SK-N-SH (cell line): ENCODE measurements at regions not wholly inside any gene's neighbourhood (a gene's known extent, or its start where the extent isn't known, plus 50 kb on each side); places are given as distances from the start of the nearest gene placed in this dataset.

Experiments
- CTCF ChIA-PET: fragments of 300-600, 350-600 bp; formaldehyde crosslinking; extraction: SDS; loops from one replicate; lab custom pipeline; 2021; lab: Yijun Ruan, JAX
- POLR2A ChIA-PET: fragments of 350-600 bp; sonication (Branson Sonifier 250); formaldehyde crosslinking; extraction: SDS; loops from one replicate; lab custom pipeline; 2020; ENCODE audit warnings: antibody characterized with exemption, inconsistent platforms; lab: Yijun Ruan, JAX
- DNase-seq: peaks from one replicate; pipeline ENCODE4 v3.0.0; 2012
- H2AFZ ChIP-seq: fragments of 200-600 bp; sonication (generic); 2 replicates; pipeline ENCODE4 v1.8.1; 2016; ENCODE audit warnings: antibody characterized with exemption, mild to moderate bottlenecking, low read depth
- H3F3A ChIP-seq: fragments of 200-600 bp; sonication (generic); replicated peaks from 2 replicates; pipeline ENCODE3; 2016; ENCODE audit warnings: antibody characterized with exemption, mild to moderate bottlenecking; ENCODE audit not compliant: insufficient read depth
- H3K27ac ChIP-seq, 2 experiments: fragments of 200-500 bp in 1 of 2; fragments of 200-600 bp in 1 of 2; sonication (Bioruptor generic) in 1 of 2; sonication (generic), shearing (Covaris generic) in 1 of 2; 2 replicates each; pipeline versions ENCODE4 v1.5.1 to v1.6.1; 2014 to 2016; ENCODE audit warnings: low read depth in 2 of 2, inconsistent platforms in 1 of 2, low read length in 1 of 2, mild to moderate bottlenecking in 1 of 2, mixed read lengths in 1 of 2
- H3K27me3 ChIP-seq: fragments of 200-600 bp; sonication (generic), shearing (Covaris generic); 2 replicates; pipeline ENCODE4 v1.6.1; 2016; ENCODE audit warnings: mixed run types; ENCODE audit not compliant: insufficient read depth
- H3K36me3 ChIP-seq, 2 experiments: fragments of 200-500 bp in 1 of 2; fragments of 200-600 bp in 1 of 2; sonication (Bioruptor generic) in 1 of 2; sonication (generic) in 1 of 2; replicated peaks in 1 of 2; 2 replicates each; pipeline versions ENCODE3 to v1.5.1; 2014 to 2016; ENCODE audit warnings: low read length in 1 of 2, mild to moderate bottlenecking in 1 of 2; ENCODE audit not compliant: insufficient read depth in 2 of 2, control insufficient read depth in 1 of 2
- H3K4me1 ChIP-seq, 2 experiments: fragments of 200-500 bp in 1 of 2; fragments of 200-600 bp in 1 of 2; sonication (Bioruptor generic) in 1 of 2; sonication (generic), shearing (Covaris generic) in 1 of 2; 2 replicates each; pipeline versions ENCODE4 v1.5.1 to v1.6.1; 2014 to 2016; ENCODE audit warnings: low read depth in 1 of 2, low read length in 1 of 2, mixed run types in 1 of 2; ENCODE audit not compliant: insufficient read depth in 2 of 2, control insufficient read depth in 1 of 2
- H3K4me2 ChIP-seq: fragments of 200-600 bp; sonication (generic), shearing (Covaris generic); 2 replicates; pipeline ENCODE4 v1.6.1; 2017; ENCODE audit warnings: mixed run types
- H3K4me3 ChIP-seq, 2 experiments: fragments of 200-500 bp in 1 of 2; fragments of 200-600 bp in 1 of 2; sonication (Bioruptor generic) in 1 of 2; sonication (generic), shearing (Covaris generic) in 1 of 2; 2 replicates each; pipeline versions ENCODE4 v1.5.1 to v1.8.1; 2014 to 2016; ENCODE audit warnings: low read depth in 2 of 2, inconsistent platforms in 1 of 2, low read length in 1 of 2, mild to moderate bottlenecking in 1 of 2, mixed read lengths in 1 of 2, moderate library complexity in 1 of 2
- H3K79me2 ChIP-seq: fragments of 200-600 bp; sonication (generic); 2 replicates; pipeline ENCODE4 v1.8.1; 2017; ENCODE audit warnings: mild to moderate bottlenecking; ENCODE audit not compliant: insufficient read depth
- H3K9ac ChIP-seq: fragments of 200-600 bp; sonication (generic); 2 replicates; pipeline ENCODE4 v1.6.1; 2017; ENCODE audit warnings: mixed run types
- H3K9me2 ChIP-seq: fragments of 200-600 bp; sonication (generic); 2 replicates; pipeline ENCODE4 v1.6.1; 2017; ENCODE audit warnings: mixed run types
- H3K9me3 ChIP-seq: fragments of 200-600 bp; sonication (generic); 2 replicates; pipeline ENCODE4 v1.6.1; 2017; ENCODE audit warnings: mixed run types, mild to moderate bottlenecking, moderate library complexity
- H4K20me1 ChIP-seq: fragments of 200-600 bp; sonication (generic); 2 replicates; pipeline ENCODE4 v1.6.1; 2017; ENCODE audit warnings: mild to moderate bottlenecking, mixed run types; ENCODE audit not compliant: insufficient read depth
- ELF1 ChIP-seq: IDR thresholded peaks from 2 replicates; pipeline ENCODE4 v1.4.0; 2012
- EZH2phosphoT487 ChIP-seq: fragments of 200-600 bp; sonication (generic); IDR thresholded peaks from 2 replicates; pipeline ENCODE4 v1.6.1; 2017; ENCODE audit warnings: low read depth, mixed run types, mild to moderate bottlenecking, antibody characterized with exemption, moderate library complexity, borderline replicate concordance
- GABPA ChIP-seq: IDR thresholded peaks from 2 replicates; pipeline ENCODE4 v1.4.0; 2012; ENCODE audit warnings: low read depth, mild to moderate bottlenecking
- JUND ChIP-seq: IDR thresholded peaks from 2 replicates; pipeline ENCODE4 v1.4.0; 2012
- MAX ChIP-seq: IDR thresholded peaks from 2 replicates; pipeline ENCODE4 v1.4.0; 2012; ENCODE audit warnings: low read depth
- MEF2A ChIP-seq: IDR thresholded peaks from 2 replicates; pipeline ENCODE4 v1.4.0; 2012; ENCODE audit warnings: low read depth, borderline replicate concordance
- NFIC ChIP-seq: IDR thresholded peaks from 2 replicates; pipeline ENCODE4 v1.4.0; 2012; ENCODE audit warnings: borderline replicate concordance
- PBX3 ChIP-seq: IDR thresholded peaks from 2 replicates; pipeline ENCODE4; 2012
- TCF12 ChIP-seq: IDR thresholded peaks from 2 replicates; pipeline ENCODE4 v1.4.0; 2012
- ZBTB33 ChIP-seq: IDR thresholded peaks from 2 replicates; pipeline ENCODE4 v1.4.0; 2012; ENCODE audit warnings: low read depth, borderline replicate concordance
- WGBS: methylation state at CpG from one replicate; pipeline ENCODE4 v1.1.6; 2017; ENCODE audit warnings: low lambda C conversion rate; 5-methylcytosine and 5-hydroxymethylcytosine counted together
- TF ChIP-seq, protein P1 (sequence below): IDR thresholded peaks from 2 replicates; pipeline ENCODE4 v1.6.1; 2012; ENCODE audit warnings: mild to moderate bottlenecking, low read depth, low read length, moderate library complexity
- TF ChIP-seq, protein P2 (sequence below): fragments of 150-350 bp; IDR thresholded peaks from 2 replicates; pipeline ENCODE4 v1.6.1; 2016; ENCODE audit warnings: mild to moderate bottlenecking, low read depth, low read length

DNA sequence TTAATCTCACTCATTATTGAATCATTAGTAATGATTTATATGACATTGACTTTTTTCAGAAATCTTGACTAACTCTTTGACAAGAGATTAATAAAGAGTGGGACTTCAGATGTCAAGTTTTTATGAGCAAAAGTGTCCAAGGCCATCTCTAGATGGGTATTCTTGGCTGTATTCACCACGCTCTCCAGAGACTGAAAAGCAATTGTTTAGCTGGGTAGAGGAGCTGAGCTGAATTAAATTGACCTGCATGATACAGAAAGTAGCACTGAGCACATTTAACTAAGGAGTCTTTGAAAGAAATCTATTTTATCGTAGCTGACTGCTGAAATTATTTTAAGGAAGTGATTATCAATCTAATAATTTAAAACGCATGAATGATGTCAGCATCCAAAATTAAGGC, 89.4 kb downstream of the LINC00237 start:
- no peaks in the 10 kb centered on the region for H3K9me3 ChIP-seq
- no peak overlapping the region for H3K27ac ChIP-seq
- H3K4me1 ChIP-seq = no peaks in the 10 kb centered on the region
- H3K79me2 ChIP-seq = no peaks in the 10 kb centered on the region
- WGBS = 3% methylated on average over 3 of the region's 3 CpGs
- H4K20me1 ChIP-seq = no peaks in the 10 kb centered on the region
- H3F3A ChIP-seq = no peaks in the 10 kb centered on the region
- no peaks in the 10 kb centered on the region for H3K36me3 ChIP-seq
- ChIA-PET POLR2A (no interaction called here), CTCF (interaction anchor here (1.2 to 1.5 kb wide), 2 partner anchors 11 to 180 kb away, joined by 3 read pairs; no protein-coding TSS in a partner anchor)
- H3K4me2 ChIP-seq = no peak overlapping the region
- no peak overlapping the region for H3K4me3 ChIP-seq
- H3K9me2 ChIP-seq = no peaks in the 10 kb centered on the region
- no peak overlapping the region for H2AFZ ChIP-seq
- TF ChIP-seq GABPA = no peak
- TF ChIP-seq ZBTB33 = no peak
- TF ChIP-seq TCF12 = no peak
- TF ChIP-seq PBX3 = no peak
- no peak for TF ChIP-seq NFIC
- TF ChIP-seq JUND = no peak
- TF ChIP-seq EZH2phosphoT487 = no peak
- TF ChIP-seq, all 33 proteins: peak for 0
- DNase-seq = no peak
- Histone ChIP-seq H3K9ac (no peak overlapping the region), H3K27me3 (peaks cover 19% of the 10 kb centered on the region; the same call in 1 of the 2 replicates)

GRCh38 chr20:21014528-21014927, 91.6 kb downstream of the LINC00237 start:
- WGBS = 0% methylated on average over 1 of the region's 1 CpG
- Histone ChIP-seq H3K27me3 (peaks cover 9% of the 10 kb centered on the region; the same call in 1 of the 2 replicates), H3K9me2 (no peaks in the 10 kb centered on the region), H3K9ac (no peak overlapping the region), H3K9me3 (no peaks in the 10 kb centered on the region), H2AFZ (no peak overlapping the region), H3K36me3 (no peaks in the 10 kb centered on the region), H3K27ac (no peak overlapping the region), H3K4me2 (no peak overlapping the region), H3K79me2 (no peaks in the 10 kb centered on the region), H3F3A (no peaks in the 10 kb centered on the region), H4K20me1 (no peaks in the 10 kb centered on the region), H3K4me3 (no peak overlapping the region), H3K4me1 (no peaks in the 10 kb centered on the region)
- CTCF ChIA-PET = interaction anchor here (0.7 kb wide), 1 partner anchor 15 kb away, joined by 3 read pairs; no protein-coding TSS in a partner anchor
- TF ChIP-seq, protein P1, sequence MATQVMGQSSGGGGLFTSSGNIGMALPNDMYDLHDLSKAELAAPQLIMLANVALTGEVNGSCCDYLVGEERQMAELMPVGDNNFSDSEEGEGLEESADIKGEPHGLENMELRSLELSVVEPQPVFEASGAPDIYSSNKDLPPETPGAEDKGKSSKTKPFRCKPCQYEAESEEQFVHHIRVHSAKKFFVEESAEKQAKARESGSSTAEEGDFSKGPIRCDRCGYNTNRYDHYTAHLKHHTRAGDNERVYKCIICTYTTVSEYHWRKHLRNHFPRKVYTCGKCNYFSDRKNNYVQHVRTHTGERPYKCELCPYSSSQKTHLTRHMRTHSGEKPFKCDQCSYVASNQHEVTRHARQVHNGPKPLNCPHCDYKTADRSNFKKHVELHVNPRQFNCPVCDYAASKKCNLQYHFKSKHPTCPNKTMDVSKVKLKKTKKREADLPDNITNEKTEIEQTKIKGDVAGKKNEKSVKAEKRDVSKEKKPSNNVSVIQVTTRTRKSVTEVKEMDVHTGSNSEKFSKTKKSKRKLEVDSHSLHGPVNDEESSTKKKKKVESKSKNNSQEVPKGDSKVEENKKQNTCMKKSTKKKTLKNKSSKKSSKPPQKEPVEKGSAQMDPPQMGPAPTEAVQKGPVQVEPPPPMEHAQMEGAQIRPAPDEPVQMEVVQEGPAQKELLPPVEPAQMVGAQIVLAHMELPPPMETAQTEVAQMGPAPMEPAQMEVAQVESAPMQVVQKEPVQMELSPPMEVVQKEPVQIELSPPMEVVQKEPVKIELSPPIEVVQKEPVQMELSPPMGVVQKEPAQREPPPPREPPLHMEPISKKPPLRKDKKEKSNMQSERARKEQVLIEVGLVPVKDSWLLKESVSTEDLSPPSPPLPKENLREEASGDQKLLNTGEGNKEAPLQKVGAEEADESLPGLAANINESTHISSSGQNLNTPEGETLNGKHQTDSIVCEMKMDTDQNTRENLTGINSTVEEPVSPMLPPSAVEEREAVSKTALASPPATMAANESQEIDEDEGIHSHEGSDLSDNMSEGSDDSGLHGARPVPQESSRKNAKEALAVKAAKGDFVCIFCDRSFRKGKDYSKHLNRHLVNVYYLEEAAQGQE = no peak
- TF ChIP-seq MEF2A = no peak
- no peak for TF ChIP-seq MAX
- TF ChIP-seq, protein P2, sequence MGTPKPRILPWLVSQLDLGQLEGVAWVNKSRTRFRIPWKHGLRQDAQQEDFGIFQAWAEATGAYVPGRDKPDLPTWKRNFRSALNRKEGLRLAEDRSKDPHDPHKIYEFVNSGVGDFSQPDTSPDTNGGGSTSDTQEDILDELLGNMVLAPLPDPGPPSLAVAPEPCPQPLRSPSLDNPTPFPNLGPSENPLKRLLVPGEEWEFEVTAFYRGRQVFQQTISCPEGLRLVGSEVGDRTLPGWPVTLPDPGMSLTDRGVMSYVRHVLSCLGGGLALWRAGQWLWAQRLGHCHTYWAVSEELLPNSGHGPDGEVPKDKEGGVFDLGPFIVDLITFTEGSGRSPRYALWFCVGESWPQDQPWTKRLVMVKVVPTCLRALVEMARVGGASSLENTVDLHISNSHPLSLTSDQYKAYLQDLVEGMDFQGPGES = no peak
- TF ChIP-seq ELF1 = no peak
- POLR2A ChIA-PET = no interaction called here
- no peak for DNase-seq
